Activated T-cell treated with anti-CD3 and anti-CD28 coated beads for 24 hours (primary cell): ENCODE measurements at regions not wholly inside any gene's neighbourhood (a gene's known extent, or its start where the extent isn't known, plus 50 kb on each side); places are given as distances from the start of the nearest gene placed in this dataset.

Experiments used
- DNase-seq: peaks from one replicate; pipeline ENCODE4 v3.0.0-alpha.2; 2020; ENCODE audit warnings: low read depth

DNA sequence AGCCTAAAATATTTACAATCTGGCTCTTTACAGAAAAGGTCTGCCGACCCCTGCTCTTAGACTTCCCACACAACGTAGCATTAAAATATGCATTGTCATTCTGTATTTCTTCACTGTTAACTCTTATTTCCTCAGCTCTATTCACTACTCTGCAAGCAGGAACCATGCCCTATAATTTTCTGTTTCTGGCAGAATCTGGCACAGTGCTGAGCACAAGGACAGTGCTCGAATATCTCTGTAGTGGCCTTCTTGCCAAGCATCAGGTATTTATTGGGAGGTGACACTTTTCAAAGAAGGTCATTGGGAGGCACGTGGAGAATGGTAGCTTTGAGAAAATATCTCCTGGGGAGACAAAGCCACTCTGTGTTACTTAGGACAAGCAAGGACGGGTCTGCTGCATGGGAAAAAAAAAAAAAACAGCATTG lies 77.9 kb downstream of the PSMG1 start:
- DNase-seq = no peak

DNA sequence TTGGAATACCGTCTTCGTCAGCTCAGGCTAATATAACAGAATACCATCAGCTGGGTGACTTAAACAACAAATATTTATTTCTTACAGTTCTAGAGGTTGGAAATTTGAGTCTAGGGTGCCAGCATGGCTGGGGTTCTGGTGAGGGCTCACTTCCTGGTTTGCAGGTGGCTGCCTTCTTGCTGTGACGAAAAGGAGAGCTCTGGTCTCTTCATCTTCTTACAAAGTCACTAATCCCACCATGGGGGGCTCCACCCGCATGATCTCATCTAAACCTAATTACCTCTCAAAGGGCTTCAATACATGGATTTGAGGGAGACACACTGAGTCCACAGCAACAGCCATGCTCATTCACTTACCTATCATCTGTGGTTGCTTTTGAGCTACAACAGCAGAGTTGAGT lies 78.3 kb downstream of the PSMG1 start:
- DNase-seq = no peak

DNA sequence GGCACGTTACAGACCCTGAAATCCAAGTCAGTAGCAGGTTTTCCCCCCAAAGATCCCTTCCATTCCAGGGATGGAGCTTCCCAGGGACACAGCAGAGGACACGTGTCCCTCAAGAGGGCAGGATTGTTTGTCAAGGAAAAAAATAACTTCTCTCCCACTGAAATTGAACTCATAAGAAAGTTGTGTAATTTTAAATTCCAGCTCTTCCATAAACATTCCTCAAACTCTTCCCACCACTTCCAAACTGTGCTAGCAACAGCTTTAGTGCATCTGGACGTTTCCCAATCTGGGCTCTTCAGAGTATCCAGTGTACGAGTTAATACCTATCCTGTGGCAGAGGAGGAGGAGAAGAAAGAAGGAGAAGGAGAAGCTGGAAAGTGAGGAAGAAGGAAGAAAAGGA lies 79.6 kb downstream of the PSMG1 start:
- DNase-seq = no peak

DNA sequence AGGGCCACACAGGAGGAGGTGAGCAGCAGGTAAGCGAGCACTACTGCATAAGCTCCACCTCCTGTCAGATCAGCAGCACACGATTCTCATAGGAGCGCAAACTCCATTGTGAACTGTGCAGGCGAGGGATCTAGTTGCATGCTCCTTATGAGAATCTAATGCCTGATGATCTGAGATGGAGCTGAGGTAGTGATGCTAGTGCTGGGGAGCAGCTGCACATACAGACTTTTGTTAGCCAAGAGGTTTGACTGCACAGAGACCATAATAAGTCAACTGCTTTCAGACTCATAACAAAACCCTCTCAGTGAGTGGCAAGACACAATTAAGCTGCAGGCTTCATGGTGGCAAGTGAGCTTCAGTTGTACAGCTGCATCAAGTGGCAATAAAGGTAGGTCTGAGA lies 83.4 kb downstream of the PSMG1 start:
- DNase-seq = no peak

DNA sequence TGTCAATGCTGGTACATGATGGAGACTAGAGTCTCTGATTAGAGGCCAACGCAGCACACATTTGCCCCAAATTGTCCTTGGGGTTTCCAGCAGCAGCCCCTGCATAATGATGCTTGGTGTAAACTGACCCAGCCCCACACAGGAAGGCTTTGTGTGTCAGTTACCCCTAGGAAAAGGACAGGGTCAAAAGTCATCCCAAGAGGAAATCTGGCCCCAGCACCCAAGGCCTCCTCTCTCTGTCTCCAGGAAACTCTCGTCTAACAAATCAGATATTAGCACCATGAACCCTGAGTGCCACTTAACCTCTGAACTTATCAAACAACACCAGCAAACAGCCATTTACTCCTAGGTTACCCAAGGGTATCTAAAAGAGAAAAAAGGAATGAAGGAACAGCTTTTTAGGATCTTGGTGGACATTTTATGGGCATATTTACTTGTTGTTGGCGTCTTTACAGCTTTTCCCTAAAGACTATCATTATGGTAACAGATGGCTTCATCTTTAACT lies 84.5 kb downstream of the PSMG1 start:
- DNase-seq = no peak

DNA sequence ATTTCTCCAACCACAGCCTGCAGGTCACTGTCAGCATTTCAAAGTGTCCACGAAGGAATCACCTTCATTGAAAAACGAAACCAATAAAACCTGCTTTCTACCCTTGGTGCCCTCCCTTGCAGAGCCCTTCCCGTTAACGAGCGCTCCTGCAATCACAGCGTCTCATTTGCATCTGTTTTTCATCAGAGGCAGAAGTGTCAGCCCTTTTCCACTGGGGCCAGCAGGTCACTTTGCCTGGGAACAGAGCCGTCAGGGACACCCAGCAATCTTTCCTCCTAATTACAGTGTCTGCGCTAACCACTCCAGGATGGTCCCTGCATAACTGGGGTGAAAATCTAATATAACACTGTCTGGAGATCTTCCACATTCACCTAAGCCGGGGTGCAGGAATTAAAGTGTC lies 85.3 kb downstream of the PSMG1 start:
- no peak for DNase-seq

DNA sequence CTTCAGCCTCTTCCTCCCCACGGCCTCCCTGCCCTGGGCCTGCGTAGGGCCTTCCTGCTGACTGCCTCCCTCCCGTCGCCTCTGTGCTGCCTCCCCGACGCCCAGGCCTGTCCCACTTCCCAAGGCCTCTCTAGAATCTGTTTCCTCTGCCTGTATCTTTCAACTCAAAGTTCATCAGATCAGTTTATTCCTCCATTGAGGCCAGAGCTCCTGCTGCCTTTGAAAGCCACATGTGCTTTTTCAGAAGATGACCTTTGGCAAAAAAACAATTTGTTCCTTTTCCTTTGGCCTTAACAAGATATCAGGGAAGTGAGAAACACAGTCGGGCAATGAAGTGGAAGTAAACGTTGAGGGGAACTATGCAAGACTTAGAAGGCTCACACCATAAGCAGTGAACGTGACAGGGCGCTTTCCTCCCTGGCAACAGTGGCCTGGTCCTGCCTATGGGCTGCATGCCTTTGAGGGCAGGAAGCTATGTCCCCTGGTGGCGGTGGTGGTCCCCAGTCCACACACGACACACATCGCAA lies 85.9 kb downstream of the PSMG1 start:
- DNase-seq = no peak

DNA sequence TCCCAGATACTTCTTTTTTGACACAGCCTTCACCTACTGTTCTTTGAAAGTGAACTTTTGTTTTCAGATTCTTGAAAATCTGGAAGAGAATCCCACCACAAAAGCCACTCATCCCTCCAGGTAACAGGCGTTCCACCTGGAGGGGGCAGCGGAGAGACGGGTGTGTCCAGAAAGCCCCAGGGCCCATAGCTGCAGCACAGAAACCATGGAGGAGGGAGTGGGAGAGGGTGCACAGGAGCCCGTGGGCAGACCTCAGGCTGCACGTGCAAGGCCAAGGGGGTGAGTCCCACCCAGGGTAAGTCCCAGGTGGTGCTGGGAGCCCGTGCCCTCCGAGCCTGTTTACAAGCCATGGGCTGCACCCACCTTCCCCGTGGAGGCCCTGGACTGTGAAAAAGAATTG lies 86.5 kb downstream of the PSMG1 start:
- DNase-seq = no peak

DNA sequence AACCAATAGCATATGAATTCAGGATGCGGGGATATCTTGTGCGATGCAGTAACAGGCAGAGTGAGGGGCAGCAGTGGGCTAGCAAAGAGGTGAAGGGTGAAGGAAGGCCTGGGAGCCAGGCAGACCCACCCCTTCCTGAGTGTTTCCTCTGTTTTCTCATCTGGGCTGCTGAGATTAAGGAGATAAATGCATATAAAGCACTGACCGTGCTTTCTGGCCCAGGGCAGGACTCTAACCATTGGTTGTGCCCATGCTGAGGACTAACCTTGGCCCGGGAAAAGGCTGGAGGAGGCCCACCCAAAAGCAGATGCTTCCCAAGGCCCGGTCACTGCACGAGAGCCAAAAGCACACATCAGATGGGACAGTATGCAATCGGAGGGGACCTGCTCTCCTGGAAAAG lies 87.6 kb downstream of the PSMG1 start:
- no peak for DNase-seq

DNA sequence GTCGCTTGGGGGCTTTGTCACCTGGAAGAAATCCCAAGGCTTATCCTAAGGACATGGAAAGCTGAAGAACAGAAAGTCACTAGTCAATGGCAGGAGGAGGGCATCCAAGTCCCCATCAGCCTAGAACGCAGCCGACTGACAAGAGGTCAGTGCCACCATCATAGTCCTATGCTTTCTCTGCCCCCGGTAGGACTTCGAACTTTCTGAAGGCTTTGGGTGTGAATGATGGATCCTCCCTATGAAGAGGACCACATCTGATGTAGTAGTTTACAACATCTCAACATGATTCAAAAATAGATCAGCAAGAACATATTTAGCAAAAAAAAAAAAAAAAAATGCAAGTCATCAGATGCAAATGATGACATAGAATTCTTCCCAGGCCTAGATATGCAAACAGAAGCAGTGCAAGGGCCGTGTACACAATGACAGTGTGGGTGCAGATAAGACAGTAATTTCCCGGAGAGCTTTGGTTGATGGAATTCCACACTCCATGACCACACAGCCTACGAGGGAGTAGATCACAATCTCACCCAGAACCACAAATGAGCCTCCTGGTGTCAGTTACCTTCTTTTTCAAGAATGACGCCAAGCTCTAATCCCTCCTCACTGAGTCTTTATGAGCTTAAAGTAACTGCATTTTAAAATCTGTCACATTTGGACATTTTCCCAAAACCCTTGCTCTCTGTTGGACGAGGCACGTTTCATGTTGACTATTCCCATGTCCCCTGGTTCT lies 88.2 kb downstream of the PSMG1 start:
- DNase-seq = no peak

DNA sequence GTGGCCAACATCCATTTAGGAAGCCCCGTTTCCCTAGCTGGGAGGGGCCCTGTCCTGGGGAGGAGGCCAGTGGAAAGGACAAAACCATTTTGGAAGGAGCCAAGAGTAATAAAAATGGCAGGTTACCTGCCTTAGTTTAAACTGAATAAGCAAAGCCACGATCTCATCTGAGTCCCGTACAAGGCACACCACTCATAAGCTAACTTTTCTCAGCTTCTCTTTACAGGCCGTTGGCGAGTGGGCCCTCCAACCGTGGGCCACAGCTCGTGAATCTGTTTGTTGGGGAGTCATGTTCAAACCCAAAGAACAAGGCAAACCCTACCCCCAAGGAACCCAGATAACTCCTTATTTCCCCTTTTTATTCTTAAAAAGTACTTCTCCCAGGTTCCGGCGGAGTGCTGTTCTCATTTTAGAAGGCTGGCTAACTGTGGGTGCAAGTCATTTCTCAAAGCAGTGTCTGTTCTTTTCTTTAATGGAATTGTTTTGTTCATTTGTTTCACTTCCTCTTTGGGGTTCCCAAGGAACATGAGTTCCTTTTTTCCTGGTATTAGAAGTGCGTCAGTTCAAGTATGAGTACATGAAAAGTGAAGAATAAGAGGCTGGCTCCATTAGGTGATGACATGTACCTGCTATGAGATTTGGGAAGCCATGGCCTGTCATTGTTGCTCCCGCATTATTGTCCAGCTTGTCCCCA lies 89.0 kb downstream of the PSMG1 start:
- DNase-seq = no peak

DNA sequence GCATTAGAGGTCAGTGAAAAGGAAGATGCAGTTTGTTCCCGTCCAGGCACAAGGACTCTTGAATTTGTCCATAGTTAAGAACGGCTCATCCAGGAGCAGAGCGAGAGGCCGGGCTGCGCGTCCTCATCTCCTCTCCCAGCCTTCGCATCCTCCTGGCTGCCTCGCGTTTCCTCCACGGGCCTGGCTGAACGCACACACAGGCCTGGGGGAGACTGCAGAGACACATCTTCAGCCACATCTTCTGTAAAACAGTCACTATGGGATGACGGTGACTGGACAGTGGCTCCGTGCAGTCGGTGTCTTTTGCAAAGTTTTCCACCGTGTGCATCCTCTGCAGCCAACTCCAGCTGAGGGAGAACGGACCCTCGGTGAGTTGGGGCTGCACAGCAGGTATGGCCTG lies 89.7 kb downstream of the PSMG1 start:
- DNase-seq = no peak

DNA sequence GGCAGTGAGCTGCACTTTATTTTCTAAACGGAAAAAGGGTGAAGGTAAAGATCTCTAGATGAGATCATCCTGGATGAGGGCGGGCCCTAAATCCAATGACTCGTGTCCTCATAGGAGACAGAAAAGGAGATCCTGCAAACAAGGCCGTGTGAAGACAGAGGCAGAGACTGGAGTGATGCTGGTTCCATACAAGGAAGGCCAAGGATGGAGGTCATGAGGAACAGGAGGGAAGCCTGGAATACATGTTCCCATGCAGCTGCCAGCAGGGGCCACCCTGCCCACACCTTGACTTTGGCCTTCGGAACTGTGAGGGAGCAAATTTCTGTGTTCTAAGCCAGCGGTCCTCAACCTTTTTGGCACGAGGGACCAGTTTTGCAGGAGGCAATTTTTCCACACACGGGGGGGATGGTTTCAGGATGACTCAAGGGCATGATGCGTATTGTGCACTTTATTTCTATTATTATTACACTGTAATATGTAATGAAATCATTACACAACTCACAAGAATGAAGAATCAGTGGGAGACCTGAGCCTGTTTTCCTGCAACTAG lies 94.3 kb downstream of the PSMG1 start:
- no peak for DNase-seq

DNA sequence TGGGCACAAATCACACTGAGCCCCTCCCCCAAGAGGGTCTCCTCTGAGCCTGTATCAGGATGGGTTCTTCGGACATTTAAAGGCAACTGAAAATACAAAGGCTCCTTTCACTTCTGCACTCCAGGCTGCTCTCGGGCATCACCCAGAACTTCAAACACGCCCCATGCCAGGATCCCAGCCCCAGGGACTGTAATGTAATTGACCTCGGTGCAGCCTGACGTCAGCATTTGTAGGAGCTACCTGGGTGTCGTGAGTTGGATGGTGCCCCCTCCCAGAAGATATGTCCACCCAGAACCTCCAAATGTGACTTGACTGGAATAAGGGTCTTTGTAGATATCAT lies 95.2 kb downstream of the PSMG1 start:
- no peak for DNase-seq

DNA sequence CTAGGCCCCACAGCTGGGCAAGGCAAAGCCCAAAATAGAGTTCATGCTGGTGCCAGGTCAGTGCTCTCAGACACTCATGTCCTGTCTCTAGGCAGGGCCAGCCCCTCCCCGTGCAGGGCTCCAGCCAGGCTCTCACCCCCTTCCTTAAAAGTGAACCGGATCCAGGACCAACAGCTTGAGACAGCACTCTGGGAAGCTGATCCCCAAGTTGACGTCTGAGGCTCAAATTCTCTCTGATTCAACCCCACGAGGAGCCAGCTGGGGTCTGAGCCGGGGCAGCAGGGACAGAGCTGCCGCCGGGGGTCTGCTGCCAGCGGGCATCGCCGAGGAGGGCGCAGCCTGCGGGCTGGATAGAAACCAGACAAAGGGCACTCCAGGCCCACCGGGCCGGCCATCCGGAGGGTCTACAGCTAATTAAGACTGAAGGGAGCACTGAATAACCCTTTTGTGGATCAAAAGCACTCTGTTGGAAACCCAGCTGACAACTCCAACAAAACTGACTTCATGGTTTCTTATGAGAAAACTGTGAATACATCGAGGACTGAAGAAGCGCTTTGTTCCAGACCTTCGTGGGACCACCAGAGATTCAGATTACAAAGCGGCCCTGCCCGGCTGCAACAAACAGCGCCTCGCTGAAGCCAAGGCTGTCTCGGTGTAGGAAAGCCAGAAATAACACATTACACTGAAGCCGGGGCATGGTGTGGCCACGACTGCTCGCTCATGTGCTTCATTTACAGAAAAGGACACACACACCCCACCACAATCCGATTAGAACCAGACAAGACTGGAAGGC lies 95.8 kb downstream of the PSMG1 start:
- no peak for DNase-seq

DNA sequence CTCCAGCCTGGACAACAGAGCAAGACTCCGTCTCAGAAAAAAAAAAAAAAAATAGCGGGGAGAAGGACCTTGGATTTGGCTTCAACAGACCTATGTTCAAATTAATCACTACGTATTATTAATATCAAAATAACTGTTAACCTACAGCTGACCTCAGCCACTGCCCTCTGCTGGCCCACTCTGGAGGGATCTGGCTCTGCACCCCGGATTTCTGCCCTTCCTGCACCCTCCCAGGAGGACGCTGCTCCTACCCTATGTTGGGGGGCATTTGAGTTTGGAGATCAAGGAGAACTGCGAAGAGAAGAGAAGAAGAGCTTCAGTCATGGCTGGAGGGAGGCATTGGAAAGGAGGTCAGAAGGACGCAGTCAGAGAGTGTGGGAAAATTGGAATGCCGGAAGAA lies 96.7 kb downstream of the PSMG1 start:
- DNase-seq = no peak

DNA sequence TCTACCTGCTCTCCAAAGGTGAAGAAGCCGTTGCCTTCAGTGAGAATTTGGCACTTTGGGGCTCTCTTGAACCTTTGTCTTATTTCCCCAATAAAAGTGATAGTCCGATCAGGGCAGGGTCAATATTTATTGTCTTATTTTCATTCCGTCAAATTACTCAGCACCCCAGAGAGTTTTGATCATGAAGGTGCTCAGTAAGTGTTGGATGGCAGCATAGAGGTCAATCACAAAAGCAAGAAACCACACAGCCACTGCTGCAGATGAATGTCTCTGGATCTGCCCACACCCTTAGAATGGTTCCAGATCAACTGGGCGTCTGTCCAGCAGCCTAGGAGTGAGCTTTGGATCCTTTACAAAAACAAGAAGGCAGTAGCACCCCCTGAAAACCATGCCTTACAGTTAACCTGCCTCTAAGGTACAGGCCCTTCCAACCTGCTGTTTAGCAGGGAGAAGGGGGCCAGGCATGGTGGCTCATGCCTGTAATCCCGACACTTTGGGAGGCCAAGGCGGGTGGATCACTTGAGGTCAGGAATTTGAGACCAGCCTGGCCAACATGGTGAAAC lies 97.3 kb downstream of the PSMG1 start:
- DNase-seq = no peak

DNA sequence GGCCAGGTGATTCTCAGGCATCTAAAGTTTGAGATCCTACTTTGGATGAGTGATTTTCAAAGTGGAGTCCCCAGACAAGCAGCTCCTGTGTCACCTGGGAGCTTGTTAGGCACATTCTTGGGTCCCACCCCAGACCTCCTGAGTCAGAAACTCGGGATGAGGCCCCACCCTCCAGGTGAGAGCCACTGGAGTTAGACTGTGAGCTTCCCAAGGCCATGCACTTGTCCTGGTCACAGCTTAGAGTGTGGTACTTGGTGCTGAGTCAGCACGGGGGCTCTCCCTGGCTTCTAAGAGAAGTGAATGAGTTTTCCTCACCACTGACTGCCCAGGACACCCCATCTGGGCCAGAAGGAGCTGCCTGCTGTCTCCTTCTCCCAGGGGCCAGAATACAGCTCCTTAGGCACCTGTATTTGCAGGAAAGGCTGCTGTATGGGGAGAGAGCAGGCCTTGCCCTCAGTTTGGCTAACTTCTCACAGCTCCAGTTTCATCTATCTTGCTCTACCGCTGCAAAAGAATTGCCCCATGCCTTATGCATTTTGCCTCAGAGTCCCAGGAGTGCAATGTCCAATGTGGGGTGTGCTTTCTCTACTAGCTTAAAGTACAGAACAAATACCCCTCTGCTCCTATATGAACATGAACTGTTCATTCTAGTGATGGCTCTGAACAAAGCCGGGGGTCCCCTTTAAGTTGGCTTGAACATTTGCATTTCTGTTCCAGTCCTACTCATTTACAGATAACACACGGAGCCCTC lies 98.1 kb downstream of the PSMG1 start:
- no peak for DNase-seq

DNA sequence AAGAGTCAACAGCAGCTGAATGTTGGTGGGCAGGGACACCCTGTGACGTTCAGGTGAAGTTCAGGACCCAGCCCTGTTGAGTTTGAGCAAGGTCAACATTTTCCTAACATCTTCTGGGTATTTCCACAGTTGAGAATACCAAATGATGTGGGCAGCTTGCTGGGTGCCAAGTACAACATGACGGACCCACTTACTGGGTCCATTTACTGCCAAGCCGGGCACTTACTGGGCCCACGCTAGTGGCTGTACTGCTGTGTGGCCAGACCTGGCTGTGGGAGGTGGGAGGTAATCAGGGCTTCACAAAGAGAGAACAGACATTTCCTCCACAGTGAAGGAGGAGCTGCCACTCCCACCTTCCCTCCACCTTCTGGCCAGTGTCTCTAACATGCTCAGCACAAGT lies 99.2 kb downstream of the PSMG1 start:
- no peak for DNase-seq

DNA sequence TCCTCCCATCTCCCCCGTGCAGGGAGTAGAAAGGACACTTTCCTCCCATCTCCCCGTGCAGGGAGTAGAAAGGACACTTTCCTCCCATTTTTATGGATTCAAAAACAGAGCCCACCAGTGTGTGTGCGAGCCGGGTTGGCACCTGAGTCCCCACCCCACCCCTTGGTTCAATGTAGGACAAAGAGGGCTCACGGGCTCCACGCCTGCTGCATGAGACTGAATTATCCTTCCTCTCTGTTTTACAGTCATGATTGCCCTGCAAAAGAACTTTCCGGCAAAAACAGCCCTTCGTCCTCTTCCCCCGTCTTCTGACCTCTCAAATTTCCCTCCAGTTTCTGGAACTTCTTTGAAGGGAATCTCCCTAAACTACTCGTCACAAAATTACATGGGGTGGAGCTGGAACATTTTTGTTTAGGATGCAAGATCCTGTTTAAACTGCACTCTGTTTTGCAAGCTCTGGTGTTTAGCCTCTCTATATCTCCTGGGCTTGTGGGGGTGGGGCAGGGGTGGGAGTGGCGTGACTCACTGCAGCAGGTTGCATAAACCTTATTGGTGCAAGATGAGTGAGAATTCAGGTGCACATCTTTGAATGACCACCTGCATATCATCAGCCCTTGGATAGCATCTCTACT lies 99.8 kb downstream of the PSMG1 start:
- DNase-seq = no peak
